ENCODE measurements at regions not wholly inside any gene's neighbourhood (a gene's known extent, or its start where the extent isn't known, plus 50 kb on each side); places are given as distances from the start of the nearest gene placed in this dataset.
"Not testable (repeated sequence)": the region's sequence is repeated elsewhere in the genome, so short reads cannot be mapped to it uniquely, and the experiment has no call there.

DNA sequence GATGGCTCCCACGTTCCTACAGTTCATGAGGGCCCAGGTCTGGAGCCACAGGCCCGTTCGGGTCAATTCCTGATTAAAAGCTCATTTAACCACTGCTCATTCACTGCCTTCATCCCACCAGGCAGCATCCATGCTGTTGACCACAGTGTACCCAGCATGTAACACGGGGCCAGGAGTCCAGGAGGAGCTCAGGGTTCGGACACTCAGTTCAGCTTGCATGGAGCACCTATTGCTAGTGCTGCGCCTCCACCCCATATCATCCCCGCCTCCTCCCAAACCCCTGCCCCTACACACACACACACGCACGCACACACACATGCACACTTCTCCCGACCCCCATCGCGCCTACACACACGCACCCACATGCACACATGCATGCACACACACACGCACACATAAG is 72.9 kb upstream of the SNTG2 start:
- DNase-seq (ENCODE audit: low spot score): no peak

- DNase-seq (ENCODE audit: low spot score): no peak
These were observed 74.7 kb upstream of the SNTG2 start for GRCh38 chr2:875687-876615.

- no peak for DNase-seq (ENCODE audit: low spot score)
These were observed 76.7 kb upstream of the SNTG2 start for GRCh38 chr2:873651-874580.

GRCh38 chr2:873027-873426 is 77.6 kb upstream of the SNTG2 start:
- DNase-seq (ENCODE audit: low spot score): no peak

DNA sequence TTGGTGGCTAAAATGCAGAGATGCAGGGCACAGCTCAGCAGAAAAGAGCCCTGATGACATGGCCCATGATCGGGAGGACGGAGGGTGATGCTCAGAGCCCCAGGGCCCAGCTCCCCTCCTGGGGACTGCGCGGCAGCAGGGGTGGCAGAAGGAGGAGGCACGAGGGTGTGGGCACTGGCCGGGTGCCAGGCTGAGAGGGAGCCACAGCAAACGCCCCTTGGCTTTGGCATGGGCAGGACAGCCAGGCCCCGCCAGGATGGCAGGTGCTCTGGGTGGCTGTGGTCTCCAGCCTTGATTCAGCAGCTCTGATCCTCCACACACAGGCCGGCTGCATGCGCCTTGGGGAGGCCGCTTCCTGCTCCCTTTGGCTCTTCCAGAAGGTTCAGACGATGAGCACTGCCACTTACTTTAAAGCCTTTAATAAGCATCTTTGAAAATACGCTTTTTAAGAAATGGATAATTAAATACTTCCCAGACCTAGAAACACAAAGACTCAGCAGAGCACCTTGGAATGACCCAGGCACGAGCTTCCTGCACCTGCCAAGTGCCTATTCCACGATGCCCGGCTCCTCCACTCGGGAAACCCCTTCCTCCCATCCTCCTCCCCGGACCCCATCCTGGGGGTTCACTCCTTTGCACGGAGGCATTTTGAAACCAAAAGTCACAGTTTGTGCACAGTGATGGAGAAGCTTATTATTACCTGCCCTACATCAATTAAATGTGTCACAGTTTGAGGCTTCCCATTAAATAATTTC is 78.5 kb upstream of the SNTG2 start:
- no peak for DNase-seq (ENCODE audit: low spot score)

DNA sequence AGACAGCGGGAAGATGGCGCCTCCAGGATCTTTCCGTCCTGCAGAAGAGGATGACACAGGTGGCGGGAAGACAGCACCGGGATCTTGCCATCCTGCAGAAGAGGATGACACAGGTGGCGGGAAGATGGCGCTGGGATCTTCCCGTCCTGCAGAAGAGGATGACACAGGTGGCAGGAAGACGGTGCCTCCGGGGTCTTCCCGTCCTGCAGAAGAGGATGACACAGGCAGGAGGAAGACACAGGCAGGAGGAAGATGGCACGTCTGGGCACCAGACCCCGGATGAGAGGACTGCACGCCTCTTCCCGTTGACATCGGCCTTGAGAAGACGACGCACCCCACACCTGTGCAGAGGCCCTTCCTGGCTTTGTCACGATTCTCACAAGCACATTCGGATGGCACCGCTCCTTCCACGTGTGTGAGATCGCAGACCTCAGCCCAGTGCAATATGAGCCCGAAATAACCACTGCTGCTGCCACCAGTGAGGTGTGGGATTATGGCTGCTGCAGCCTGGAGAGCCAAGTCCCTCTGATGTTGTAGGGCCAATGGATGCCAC is 79.4 kb upstream of the SNTG2 start:
- DNase-seq (ENCODE audit: low spot score): no peak

- no peak for DNase-seq (ENCODE audit: low spot score)
These were observed 80.2 kb upstream of the SNTG2 start for GRCh38 chr2:870426-870825.

DNA sequence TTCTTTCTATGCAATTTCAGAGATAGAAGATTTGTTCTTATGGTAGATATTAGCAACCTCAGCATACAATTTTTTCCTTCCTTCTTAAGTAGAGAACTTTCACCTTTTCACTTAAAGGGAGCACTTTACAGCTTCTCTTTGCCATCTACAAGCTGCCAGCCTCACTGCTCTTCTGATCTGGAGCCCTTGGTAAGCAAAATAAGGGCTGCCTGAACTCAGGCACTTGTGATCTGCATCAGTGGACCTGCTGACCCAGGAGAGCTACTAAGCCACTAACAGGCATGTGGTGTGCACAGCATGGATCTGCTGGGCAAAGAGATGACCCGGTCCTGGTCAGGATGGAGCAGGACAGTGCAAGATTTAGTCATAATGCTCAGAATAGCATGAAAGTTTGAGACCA is 80.8 kb upstream of the SNTG2 start:
- no peak for DNase-seq (ENCODE audit: low spot score)

DNA sequence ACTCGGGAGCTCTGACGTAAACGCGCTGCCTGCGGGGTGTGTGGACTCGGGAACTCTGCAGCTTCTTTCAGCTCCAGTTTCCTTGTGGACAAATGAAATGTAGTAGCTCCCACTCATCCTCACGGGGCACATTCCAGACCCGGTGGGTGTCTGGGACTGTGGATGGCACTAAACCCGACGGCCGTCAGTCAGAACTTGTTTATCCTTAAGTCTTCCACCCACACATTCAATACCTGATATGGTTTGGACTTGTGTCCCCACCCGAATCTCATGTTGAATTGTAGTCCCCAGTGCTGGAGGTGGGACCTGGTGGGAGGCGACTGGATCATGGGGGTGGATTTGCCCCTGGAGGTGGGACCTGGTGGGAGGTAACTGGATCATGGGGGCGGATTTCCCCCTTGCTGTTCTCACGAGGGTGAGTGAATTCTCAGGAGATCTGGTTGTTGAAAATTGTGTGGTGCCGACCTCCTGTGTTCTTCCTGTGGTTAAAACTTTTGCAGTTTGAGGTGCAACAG is 81.2 kb upstream of the SNTG2 start:
- DNase-seq (ENCODE audit: low spot score): no peak

- DNase-seq (ENCODE audit: low spot score): not testable (repeated sequence)
These were observed 81.8 kb upstream of the SNTG2 start for GRCh38 chr2:868857-869256.

DNA sequence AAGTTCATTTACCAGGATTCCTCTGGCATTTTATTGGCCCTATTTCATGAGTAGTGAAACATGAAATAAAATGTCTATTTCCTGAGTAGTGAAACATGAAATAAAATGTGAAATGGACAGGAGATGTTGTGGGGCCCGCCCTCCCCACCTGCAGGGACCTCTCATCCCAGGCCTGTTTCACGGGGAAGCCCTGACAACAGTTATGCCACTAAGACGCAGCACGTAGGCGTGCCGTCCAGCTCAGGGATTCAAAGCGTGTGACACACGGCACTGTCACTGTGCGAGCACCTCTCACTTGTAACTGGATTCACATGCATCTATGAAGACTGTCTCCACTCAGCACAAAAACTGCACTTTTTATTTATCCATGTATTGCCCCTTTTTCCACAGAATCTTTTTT is 83.4 kb upstream of the SNTG2 start:
- no peak for DNase-seq (ENCODE audit: low spot score)

DNA sequence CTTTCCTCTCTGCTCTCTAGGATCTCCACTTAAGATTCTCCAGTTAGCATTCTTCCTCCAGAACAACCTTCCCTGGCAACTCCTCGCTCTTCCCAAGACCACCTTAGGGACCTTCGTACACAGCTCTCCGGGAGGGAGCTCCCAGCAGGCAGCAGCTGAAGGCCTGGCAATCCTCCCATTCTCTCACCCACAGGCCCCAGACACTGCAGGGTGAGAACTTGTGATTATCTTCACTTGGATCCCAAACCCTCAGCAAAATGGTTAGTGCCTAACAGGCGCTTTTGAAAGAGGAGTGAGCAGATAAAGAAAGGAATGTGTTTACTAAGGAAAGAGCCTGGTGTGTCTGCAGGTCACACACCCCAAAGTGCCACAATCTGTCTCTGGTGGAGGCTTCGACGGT is 83.8 kb upstream of the SNTG2 start:
- no peak for DNase-seq (ENCODE audit: low spot score)

- peak; percentile 71 for DNase-seq (ENCODE audit: low spot score)
These were observed 84.5 kb upstream of the SNTG2 start for GRCh38 chr2:866009-866680.

- DNase-seq (ENCODE audit: low spot score): no peak
These were observed 86.0 kb upstream of the SNTG2 start for GRCh38 chr2:864501-865106.

DNA sequence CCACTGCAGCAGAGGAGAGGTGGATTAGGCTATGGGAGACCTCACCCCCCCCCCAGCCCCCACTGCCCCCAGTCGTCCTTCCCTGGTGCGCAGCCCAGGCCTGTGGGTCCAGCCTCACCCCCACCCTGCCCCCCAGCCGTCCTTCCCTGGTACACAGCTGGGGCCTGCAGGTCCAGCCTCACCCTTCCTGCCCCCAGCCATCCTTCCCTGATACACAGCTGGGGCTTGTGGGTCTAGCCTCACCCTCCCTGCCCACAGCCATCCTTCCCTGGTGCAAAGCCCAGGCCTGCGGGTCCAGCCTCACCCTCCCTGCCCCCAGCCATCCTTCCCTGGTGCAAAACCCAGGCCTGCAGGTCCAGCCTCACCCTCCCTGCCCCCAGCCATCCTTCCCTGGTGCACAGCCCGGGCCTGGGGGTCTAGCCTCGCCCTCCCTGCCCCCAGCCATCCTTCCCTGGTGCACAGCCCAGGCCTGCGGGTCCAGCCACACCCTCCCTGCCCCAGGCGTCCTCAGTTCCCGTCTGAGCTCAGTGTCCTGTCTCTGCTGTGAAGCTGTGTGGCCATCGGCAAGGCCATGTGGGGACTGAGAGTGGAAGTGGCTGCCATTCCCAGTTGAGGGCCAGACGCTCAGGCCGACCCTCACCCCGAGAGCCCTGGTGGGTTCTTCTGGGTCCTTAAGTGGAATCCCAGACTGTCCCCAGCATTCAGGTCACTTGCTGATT is 86.8 kb upstream of the SNTG2 start:
- no peak for DNase-seq (ENCODE audit: low spot score)

DNA sequence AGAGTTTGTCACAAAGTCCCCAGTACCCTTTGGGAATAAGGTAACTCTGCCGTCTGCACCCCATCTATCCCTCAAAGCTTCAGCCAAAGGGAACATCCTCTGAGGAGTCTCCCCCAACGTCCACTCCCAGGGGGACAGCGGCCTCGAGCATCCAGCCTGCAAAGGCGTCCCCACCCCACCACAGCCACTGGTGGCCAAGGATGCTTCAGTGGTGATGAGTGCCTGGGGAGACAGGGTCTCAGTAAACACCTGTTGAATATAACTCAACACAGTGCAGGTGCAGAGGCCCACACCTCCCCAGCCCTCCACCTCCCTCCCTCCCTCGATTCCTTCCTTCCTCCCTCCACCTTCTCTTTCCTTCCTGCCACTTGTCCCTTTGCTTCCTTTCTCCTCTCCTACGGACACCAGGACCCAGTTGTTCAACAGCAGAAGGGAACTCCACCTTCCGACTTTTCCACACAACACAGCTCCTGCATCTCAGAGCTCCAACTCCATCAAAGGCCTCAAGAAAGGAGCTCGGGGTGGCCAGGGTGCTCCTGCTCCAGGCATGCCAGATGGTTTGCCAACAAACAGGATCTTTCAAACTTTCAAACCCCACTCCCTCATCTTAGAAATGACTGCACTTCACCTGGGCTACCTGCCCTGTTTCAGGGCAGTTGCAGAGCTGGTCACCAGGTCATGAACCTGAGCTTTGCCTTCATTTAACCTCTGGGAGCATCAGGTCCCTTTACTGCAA is 87.8 kb upstream of the SNTG2 start:
- DNase-seq (ENCODE audit: low spot score): no peak

- no peak for DNase-seq (ENCODE audit: low spot score)
These were observed 88.3 kb upstream of the SNTG2 start for GRCh38 chr2:862355-862687.

GRCh38 chr2:861655-862354 is 88.8 kb upstream of the SNTG2 start:
- DNase-seq (ENCODE audit: low spot score): no peak
